HG03575 (cell line): ENCODE measurements at regions not wholly inside any gene's neighbourhood (a gene's known extent, or its start where the extent isn't known, plus 50 kb on each side); places are given as distances from the start of the nearest gene placed in this dataset.

ENCODE experiments used
- ATAC-seq: cut with Tn5 transposase; IDR thresholded peaks from one replicate; pipeline ENCODE4 v1.9.1; 2021; ENCODE audit not compliant: unreplicated experiment, insufficient number of reproducible peaks, low FRiP score; ENCODE audit errors: extremely low read depth

DNA sequence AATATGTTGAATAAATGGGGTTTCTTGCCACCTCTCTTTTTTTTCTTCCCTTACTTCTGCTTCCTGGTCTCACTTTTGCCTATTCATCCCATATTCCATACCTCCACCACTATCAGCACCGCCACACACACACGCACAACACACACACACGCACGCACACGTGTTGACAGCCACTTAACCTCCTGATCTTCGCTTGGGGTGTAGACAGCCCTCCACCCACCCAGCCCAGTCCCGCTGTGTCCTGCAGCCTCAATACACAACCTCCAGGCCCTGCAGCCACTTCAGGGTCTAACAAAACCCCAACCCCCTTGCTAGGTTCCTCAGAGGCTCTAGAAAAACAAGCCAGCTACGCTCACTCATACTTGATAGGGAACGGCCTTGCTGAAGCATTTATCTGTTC is 72.3 kb downstream of the LINC00237 start:
- ATAC-seq, result no peak

DNA sequence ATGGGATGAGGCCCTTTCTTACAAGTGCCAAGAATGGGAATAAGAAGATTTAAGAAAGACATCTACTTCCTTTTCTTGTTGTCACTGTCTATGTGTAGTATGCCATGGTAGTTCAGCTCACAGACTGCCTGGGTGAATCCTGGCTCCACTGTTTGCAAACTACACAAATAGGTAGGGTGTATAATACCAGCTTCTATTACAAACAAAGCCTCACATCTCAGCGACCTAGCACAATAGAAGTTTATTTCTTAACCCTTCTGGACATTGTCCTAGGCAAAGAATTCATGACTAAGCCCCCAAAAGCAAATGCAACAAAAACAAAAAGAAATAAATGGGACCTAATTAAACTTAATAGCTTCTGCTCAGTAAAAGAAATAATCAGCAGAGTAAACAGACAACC is 74.5 kb downstream of the LINC00237 start:
- no peak for ATAC-seq

DNA sequence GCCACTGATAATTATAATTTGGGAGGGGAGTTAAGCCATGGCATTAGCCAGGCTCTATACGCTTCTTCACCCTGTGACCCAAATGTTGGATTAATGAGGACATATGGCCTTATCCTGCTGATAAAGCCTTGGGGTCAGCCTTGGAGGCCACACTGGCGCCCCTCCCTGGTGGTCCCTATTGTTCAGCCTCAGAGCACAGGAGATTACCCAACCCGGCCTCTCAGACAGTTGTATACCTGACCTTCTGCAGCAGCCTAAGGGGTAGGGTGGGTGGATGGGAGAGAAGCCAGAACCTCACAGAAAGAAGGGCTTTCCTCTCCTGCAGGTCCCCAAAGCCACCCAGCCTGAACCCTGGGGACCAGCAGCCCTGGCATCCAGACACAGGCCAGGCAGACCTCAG is 76.8 kb downstream of the LINC00237 start:
- ATAC-seq, result no peak

DNA sequence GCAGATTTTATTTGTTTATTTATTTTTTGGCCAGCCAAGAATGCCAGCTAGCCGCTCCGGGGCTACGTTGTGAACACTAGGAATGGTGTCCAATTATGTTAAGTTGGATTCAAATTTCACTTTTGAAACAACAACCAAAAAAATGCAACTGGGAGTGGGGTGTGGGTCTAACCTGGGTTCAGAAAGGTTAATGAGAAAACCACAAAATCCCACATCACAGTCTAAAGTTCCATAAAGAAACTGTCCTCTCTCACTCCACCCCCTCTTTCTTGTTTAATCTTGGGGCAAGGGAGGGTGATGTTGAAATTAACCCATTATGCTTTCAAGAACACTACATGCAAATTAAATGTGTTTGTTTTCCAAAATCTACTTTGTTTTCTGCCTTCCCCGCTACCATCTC is 77.2 kb downstream of the LINC00237 start:
- ATAC-seq, result no peak

GRCh38 chr20:21028436-21028835 is 77.7 kb downstream of the LINC00237 start:
- ATAC-seq, result no peak

DNA sequence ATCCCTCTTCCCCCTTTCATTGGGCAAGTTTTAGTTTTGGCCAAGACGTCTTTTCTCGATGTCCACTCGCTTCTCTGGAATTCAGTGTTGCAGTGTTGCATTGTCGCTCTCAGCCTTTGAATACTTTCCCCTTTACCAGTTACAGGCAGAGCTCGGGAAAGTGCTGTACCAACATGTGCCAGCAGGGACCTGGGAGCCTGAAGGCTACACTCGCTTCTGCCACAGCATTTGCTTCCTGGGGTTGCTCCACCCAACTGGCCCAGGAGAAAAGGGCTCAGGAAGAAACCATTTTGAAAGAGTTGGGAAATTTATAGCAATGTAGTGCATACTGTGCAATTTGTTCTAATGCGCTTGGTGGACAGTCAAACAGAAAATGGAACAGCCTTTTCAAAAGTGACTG is 78.6 kb downstream of the LINC00237 start:
- ATAC-seq, result no peak

GRCh38 chr20:21026951-21027350 is 79.2 kb downstream of the LINC00237 start:
- ATAC-seq, result no peak

- no peak for ATAC-seq
Measured at GRCh38 chr20:21024420-21024819, 81.7 kb downstream of the LINC00237 start.

DNA sequence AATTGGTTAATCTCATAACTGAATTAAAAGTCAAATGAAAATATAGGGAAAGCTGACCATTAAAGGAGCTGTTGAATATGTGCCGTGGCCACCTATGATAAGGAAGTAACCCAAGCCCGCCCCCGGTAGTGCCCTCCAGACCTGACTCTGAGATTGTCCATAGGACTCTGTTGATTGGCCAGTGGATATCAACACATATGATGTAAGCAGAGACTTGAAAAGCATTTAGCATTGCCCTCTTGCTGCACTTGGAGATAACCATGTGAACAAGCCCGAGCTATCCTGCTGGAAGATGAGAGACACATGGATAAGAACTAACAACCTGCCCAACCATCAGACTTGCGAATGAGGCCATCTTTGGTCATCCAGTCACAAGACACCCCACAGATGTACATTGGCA is 83.2 kb downstream of the LINC00237 start:
- no peak for ATAC-seq

DNA sequence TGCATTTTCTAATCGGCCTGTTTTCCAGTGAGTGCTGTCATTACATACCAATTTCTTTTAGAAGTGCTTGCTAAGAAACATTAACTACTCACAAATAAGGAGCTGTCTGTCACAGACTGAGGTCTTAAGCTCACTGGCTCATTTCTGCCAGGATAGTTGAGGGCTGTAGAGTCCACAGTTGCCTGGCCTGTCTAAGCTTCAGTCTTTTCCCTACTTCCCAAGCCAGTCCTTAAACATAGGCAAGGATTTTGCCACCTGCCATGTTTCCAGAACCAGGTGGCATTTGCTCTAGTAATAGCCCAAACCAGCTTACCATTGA is 84.7 kb downstream of the LINC00237 start:
- no peak for ATAC-seq

DNA sequence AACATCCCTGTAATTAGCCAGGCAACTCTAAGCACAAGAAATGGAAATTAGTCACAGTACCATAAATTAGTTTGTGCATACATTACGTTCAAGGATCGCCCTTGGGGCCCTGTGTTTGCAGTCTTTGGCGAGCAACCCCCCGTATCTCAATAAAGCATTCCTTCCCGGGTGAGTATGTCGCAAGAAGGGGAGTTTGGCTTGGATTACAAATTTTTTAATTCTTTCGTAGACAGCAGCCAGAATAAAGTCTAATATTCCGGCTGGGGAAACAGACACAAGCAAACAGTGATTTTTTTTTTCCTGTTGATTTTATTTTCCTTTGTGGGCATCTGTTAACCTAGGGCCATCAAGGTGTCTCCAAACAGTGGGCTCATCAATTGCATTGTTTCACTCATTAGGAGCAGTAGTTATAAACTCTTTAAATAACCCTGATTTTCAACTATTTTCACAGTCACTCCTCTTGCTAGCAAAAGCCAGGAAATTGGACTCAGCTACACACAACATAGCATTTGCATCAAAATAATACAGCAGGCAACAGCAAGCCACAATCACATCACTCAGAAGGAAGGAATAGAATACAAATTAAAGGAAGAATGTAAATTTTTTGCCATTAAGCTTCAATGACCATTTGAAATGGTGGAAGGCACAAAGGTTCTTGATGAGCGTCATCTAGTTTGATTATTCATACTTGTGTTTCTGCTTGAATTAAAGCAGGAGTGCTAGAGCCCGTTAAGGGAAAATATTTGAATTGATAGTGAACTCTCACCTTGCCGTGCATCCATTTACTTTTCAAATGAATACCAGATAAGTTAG is 85.3 kb downstream of the LINC00237 start:
- ATAC-seq, result no peak

DNA sequence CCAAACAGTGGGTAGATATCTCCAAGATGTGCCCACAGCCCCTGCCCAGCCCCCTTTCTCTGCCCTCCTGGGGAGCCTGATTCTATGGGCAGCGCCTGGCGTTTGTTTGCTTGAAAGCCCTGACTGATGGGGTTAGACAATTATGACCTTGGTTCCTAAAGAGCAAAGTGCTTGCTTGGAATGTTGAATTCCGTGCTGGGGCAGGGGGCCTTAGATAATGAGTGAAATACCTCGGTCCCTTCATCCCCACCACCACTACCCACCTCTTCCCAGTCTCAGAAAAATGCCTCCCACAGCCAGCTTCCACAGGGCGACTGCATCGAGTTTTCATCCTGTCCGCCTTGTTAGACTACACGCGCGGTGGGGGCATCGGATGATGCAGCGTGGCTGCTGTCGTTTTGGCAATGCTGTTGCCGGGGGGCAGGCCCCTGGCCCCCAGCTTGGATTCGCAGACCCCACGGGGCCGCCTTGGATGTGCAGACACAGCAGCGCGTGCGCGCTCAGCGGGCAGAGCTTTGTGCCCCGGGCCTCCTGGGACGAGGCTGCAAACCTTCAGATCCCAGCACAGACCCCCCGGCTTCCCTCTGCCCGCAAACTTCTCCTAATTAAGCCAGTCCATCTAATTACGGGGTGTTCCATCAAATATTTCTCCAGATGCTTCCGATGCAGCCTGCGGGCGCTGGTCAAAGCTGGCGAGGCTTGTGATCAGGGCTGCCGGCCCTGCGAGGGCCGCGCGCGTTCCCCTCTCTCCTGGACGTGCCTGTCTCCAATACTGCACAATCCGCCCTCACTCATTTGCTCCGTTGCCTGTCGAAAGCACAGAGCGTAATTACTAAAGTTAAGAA is 86.1 kb downstream of the LINC00237 start:
- no peak for ATAC-seq

- no peak for ATAC-seq
Measured at GRCh38 chr20:21019468-21019813, 86.7 kb downstream of the LINC00237 start.

GRCh38 chr20:21018576-21018975 is 87.6 kb downstream of the LINC00237 start:
- ATAC-seq, result no peak

GRCh38 chr20:21017528-21018085 is 88.6 kb downstream of the LINC00237 start:
- ATAC-seq, result no peak

- ATAC-seq, result no peak
Measured at GRCh38 chr20:21016751-21017150, 89.4 kb downstream of the LINC00237 start.

- no peak for ATAC-seq
Measured at GRCh38 chr20:21014528-21014927, 91.6 kb downstream of the LINC00237 start.

DNA sequence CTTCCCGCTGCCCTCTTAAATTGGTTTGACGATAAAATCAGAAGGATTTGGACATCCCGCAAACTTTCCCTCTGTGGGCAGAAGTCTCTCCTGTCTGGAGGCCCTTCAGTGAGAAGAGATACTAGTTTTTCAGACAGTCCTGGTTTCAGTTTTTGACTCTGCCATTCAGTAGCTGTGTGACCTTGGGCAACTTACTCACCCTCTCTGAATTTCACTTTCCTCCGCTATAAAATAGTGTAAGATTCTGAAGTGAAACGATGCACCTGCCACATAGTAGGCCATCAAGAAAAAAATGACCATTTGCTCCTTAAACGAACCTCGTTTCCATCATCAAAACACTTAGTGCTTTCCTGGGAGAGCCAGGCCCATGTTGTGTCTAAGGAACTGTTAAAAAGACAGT is 97.2 kb downstream of the LINC00237 start:
- ATAC-seq, result no peak

GRCh38 chr20:21006611-21007010 is 99.5 kb downstream of the LINC00237 start:
- no peak for ATAC-seq

- no peak for ATAC-seq
Measured at GRCh38 chr20:21004386-21005076, 101.6 kb downstream of the LINC00237 start.
